H1 (cell line): ENCODE measurements at regions not wholly inside any gene's neighbourhood (a gene's known extent, or its start where the extent isn't known, plus 50 kb on each side); places are given as distances from the start of the nearest gene placed in this dataset.

Experiments
- CTCF ChIA-PET: fragments of 300-600 bp; sonication (Branson Sonifier 250); formaldehyde crosslinking; loops from one replicate; lab custom pipeline; 2021; ENCODE audit not compliant: partially characterized antibody; lab: Charles Lee
- POLR2A ChIA-PET: fragments of 300-600 bp; sonication (Branson Sonifier 250); formaldehyde crosslinking; loops from one replicate; lab custom pipeline; 2021; ENCODE audit warnings: inconsistent platforms; ENCODE audit not compliant: partially characterized antibody; lab: Charles Lee
- DNase-seq, 2 experiments: peaks; one replicate each; pipeline versions ENCODE4 v3.0.0 to v3.0.0-alpha.2; 2010 to 2022; ENCODE audit warnings: low spot score in 2 of 2, low read depth in 1 of 2, mixed read lengths in 1 of 2
- FAIRE-seq: peaks from 2 replicates; lab custom pipeline; 2011; peaks lifted over from hg19 to GRCh38; lab: Jason Lieb, UNC
- H2AFZ ChIP-seq: 2 replicates; pipeline ENCODE4 v1.8.1; 2012; ENCODE audit warnings: low read length, inconsistent platforms
- H2AK5ac ChIP-seq: 2 replicates; pipeline ENCODE4 v1.6.1; 2013; ENCODE audit warnings: low read depth, low read length
- H2BK120ac ChIP-seq: replicated peaks from 2 replicates; pipeline ENCODE3; 2013; ENCODE audit warnings: low read depth, low read length, inconsistent platforms
- H2BK12ac ChIP-seq: 2 replicates; pipeline ENCODE4 v1.6.1; 2013; ENCODE audit warnings: low read depth, low read length
- H2BK15ac ChIP-seq: 2 replicates; pipeline ENCODE4 v1.6.1; 2013; ENCODE audit warnings: low read length
- H2BK20ac ChIP-seq: 2 replicates; pipeline ENCODE4 v1.6.1; 2013; ENCODE audit warnings: low read length
- H2BK5ac ChIP-seq: 2 replicates; pipeline ENCODE4 v1.6.1; 2013; ENCODE audit warnings: low read depth, low read length
- H3K14ac ChIP-seq: 2 replicates; pipeline ENCODE4 v1.6.1; 2013; ENCODE audit warnings: inconsistent platforms; ENCODE audit not compliant: insufficient read length
- H3K18ac ChIP-seq: 2 replicates; pipeline ENCODE4 v1.6.1; 2013; ENCODE audit warnings: low read length; ENCODE audit errors: extremely low read depth
- H3K23ac ChIP-seq: 2 replicates; pipeline ENCODE4 v1.6.1; 2013; ENCODE audit warnings: inconsistent platforms; ENCODE audit not compliant: insufficient read length
- H3K23me2 ChIP-seq: 2 replicates; pipeline ENCODE4 v1.6.1; 2013; ENCODE audit warnings: low read depth, low read length
- H3K27ac ChIP-seq: 2 replicates; pipeline ENCODE4 v1.6.1; 2011; ENCODE audit warnings: low read depth, low read length, inconsistent platforms
- H3K27me3 ChIP-seq, 4 experiments: replicated peaks in 1 of 4; 1 replicate in 1 of 4; 2 replicates in 3 of 4; pipeline versions ENCODE4 v1.6.1 to v1.8.1; 2011 to 2013; ENCODE audit warnings: low read length in 3 of 4, mild to moderate bottlenecking in 3 of 4, inconsistent platforms in 2 of 4, mixed read lengths in 2 of 4, moderate library complexity in 1 of 4; ENCODE audit not compliant: control insufficient read depth in 3 of 4, insufficient read depth in 3 of 4; ENCODE audit errors: extremely low read depth in 1 of 4
- H3K36me3 ChIP-seq, 4 experiments: 2 replicates each; pipeline versions ENCODE4 v1.6.1 to v1.8.1; 2011 to 2013; ENCODE audit warnings: mild to moderate bottlenecking in 4 of 4, low read length in 3 of 4, moderate library complexity in 2 of 4, control low read depth in 1 of 4, inconsistent platforms in 1 of 4; ENCODE audit not compliant: insufficient read depth in 4 of 4, control insufficient read depth in 2 of 4
- H3K4ac ChIP-seq: replicated peaks from 2 replicates; pipeline ENCODE3; 2013; ENCODE audit warnings: low read length, low read depth, mixed read lengths, inconsistent platforms; ENCODE audit not compliant: insufficient read length
- H3K4me1 ChIP-seq, 4 experiments: replicated peaks in 1 of 4; 1 replicate in 1 of 4; 2 replicates in 3 of 4; pipeline versions ENCODE4 v1.6.1 to v1.8.1; 2011 to 2013; ENCODE audit warnings: low read length in 3 of 4, inconsistent platforms in 2 of 4, mixed read lengths in 1 of 4; ENCODE audit not compliant: insufficient read depth in 4 of 4, control insufficient read depth in 3 of 4
- H3K4me2 ChIP-seq, 2 experiments: 2 replicates each; pipeline versions ENCODE4 v1.6.1 to v1.8.1; 2011 to 2013; ENCODE audit warnings: low read depth in 2 of 2, low read length in 2 of 2, control low read depth in 1 of 2, inconsistent platforms in 1 of 2, mild to moderate bottlenecking in 1 of 2; ENCODE audit not compliant: insufficient read depth in 1 of 2
- H3K4me3 ChIP-seq, 4 experiments: fragments of 200-600, 300-600 bp in 1 of 4; sonication (generic), shearing (Covaris generic), sonication (Bioruptor Twin) in 1 of 4; 2 replicates each; pipeline versions ENCODE4 v1.5.1 to v1.8.1; 2011 to 2016; ENCODE audit warnings: low read length in 4 of 4, low read depth in 3 of 4, control low read depth in 2 of 4, inconsistent platforms in 2 of 4, mild to moderate bottlenecking in 2 of 4, mixed read lengths in 1 of 4, moderate library complexity in 1 of 4; ENCODE audit not compliant: insufficient read depth in 2 of 4; ENCODE audit errors: extremely low read depth in 1 of 4
- H3K56ac ChIP-seq: replicated peaks from 2 replicates; pipeline ENCODE3; 2013; ENCODE audit warnings: low read depth, mild to moderate bottlenecking, mixed read lengths, low read length, inconsistent platforms; ENCODE audit not compliant: insufficient read length
- H3K79me1 ChIP-seq: 2 replicates; pipeline ENCODE4 v1.6.1; 2013; ENCODE audit warnings: low read depth, low read length, control low read depth
- H3K79me2 ChIP-seq, 2 experiments: 2 replicates each; pipeline versions ENCODE4 v1.6.1 to v1.8.1; 2012 to 2013; ENCODE audit warnings: low read length in 2 of 2, mild to moderate bottlenecking in 2 of 2, inconsistent platforms in 1 of 2; ENCODE audit not compliant: insufficient read depth in 2 of 2, control insufficient read depth in 1 of 2
- H3K9ac ChIP-seq, 4 experiments: replicated peaks in 1 of 4; 1 replicate in 1 of 4; 2 replicates in 3 of 4; pipeline versions ENCODE4 v1.6.1 to v1.8.1; 2011 to 2013; ENCODE audit warnings: low read depth in 3 of 4, low read length in 3 of 4, control low read depth in 2 of 4, mild to moderate bottlenecking in 2 of 4, moderate library complexity in 2 of 4, inconsistent platforms in 1 of 4; ENCODE audit errors: extremely low read depth in 1 of 4
- H3K9me3 ChIP-seq, 2 experiments: 2 replicates each; pipeline versions ENCODE4 v1.6.1 to v1.8.1; 2012 to 2013; ENCODE audit warnings: mild to moderate bottlenecking in 2 of 2, moderate library complexity in 2 of 2, control low read depth in 1 of 2, inconsistent platforms in 1 of 2, low read depth in 1 of 2, low read length in 1 of 2, mixed read lengths in 1 of 2; ENCODE audit not compliant: insufficient read depth in 2 of 2
- H4K20me1 ChIP-seq, 2 experiments: replicated peaks in 1 of 2; 2 replicates each; pipeline versions ENCODE3 to v1.8.1; 2011 to 2013; ENCODE audit warnings: inconsistent platforms in 2 of 2, low read length in 2 of 2, mild to moderate bottlenecking in 1 of 2; ENCODE audit not compliant: insufficient read depth in 2 of 2, control insufficient read depth in 1 of 2
- H4K5ac ChIP-seq: 2 replicates; pipeline ENCODE4 v1.6.1; 2013; ENCODE audit warnings: low read length, low read depth, mixed read lengths, inconsistent platforms; ENCODE audit not compliant: insufficient read length
- H4K8ac ChIP-seq: 2 replicates; pipeline ENCODE4 v1.8.0; 2013; ENCODE audit warnings: mild to moderate bottlenecking, moderate library complexity, low read length, inconsistent platforms; ENCODE audit not compliant: insufficient read depth; ENCODE audit errors: extremely low read depth
- H4K91ac ChIP-seq: replicated peaks from 2 replicates; pipeline ENCODE3; 2013; ENCODE audit warnings: low read length, mixed read lengths, inconsistent platforms; ENCODE audit not compliant: insufficient read length
- CEBPB ChIP-seq: IDR thresholded peaks from 2 replicates; pipeline ENCODE4 v1.6.1; 2012; ENCODE audit warnings: low read depth, low read length
- GABPA ChIP-seq: IDR thresholded peaks from 2 replicates; pipeline ENCODE4 v1.6.1; 2011; ENCODE audit warnings: mild to moderate bottlenecking, low read length, moderate library complexity, borderline replicate concordance; ENCODE audit not compliant: insufficient read depth
- JUN ChIP-seq: IDR thresholded peaks from 2 replicates; pipeline ENCODE4 v1.6.1; 2011; ENCODE audit warnings: low read depth, mild to moderate bottlenecking, improper control_type of control experiment, low read length
- KDM5A ChIP-seq: fragments of 200-600 bp; IDR thresholded peaks from 2 replicates; pipeline ENCODE4 v1.7.1; 2012; ENCODE audit warnings: mild to moderate bottlenecking, low read length, inconsistent platforms, mixed read lengths
- POLR2AphosphoS5 ChIP-seq: IDR thresholded peaks from 2 replicates; pipeline ENCODE4 v1.6.1; 2011; ENCODE audit warnings: low read depth, low read length
- SIX5 ChIP-seq: IDR thresholded peaks from 2 replicates; pipeline ENCODE4 v1.6.1; 2011; ENCODE audit warnings: mild to moderate bottlenecking, low read depth, low read length
- SP4 ChIP-seq: IDR thresholded peaks from 2 replicates; pipeline ENCODE4 v1.6.1; 2012; ENCODE audit warnings: low read length, inconsistent platforms
- ZNF274 ChIP-seq: IDR thresholded peaks from 2 replicates; pipeline ENCODE4 v1.7.0; 2012; ENCODE audit warnings: low read length, borderline replicate concordance; ENCODE audit errors: extremely low read depth
- WGBS, 2 experiments: shearing (Covaris generic) in 1 of 2; methylation state at CpG; one replicate each; pipeline versions ENCODE4 v1.1.6 to v1.1.7; 2013 to 2015; ENCODE audit warnings: low lambda C conversion rate in 2 of 2, mixed read lengths in 2 of 2, inconsistent platforms in 1 of 2, low coverage in 1 of 2, missing lambda C conversion rate in 1 of 2; ENCODE audit not compliant: insufficient replicate concordance in 2 of 2, insufficient coverage in 1 of 2, insufficient read length in 1 of 2; ENCODE audit errors: extremely low coverage in 1 of 2, missing lambda C conversion rate in 1 of 2; 5-methylcytosine and 5-hydroxymethylcytosine counted together
- TF ChIP-seq, protein P1 (sequence below): IDR thresholded peaks from 2 replicates; pipeline ENCODE4 v1.6.1; 2012; ENCODE audit warnings: inconsistent platforms
- TF ChIP-seq, protein P2 (sequence below): IDR thresholded peaks from 2 replicates; pipeline ENCODE4 v1.6.1; 2011; ENCODE audit warnings: low read length, improper control_type of control experiment

DNA sequence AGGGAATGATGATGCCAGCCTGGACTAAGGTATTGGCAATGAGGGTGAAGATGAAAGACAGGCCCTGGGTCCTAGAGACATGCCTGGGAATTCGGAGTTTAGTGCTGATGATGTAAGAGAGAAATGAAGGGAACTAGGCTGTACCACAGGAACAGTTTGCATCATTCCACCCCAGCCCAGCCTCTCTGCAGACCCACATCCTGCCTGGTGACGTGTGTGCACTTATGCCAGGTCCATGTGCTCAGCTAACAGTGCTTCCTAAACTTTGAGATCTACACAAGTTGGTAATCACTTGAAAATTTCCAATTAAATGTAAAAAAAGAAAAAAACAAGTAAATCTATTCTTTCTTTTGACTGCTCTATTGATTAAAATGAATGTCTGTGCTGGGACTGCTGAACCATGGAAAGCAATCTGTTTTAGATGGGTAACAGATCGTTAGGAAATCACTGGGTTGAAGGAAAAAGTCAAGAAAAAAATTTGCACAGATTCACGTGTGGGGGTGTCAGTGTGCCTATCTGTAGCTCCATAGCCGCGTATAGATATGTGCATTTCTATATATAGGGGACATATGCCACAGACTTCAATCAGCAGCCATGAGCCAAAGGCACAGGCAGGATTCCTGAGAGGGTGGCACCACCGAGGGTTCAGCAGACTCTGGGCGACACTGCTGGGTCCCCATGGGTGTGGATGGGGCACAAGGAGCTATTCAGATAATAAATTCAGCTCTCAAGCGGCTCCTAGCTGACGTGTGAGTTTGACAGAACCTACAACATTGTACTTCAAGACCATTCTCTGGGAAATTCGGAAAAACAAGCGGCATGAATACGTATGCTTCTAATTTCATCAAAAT, 131.1 kb upstream of the OPCML start:
- Histone ChIP-seq H3K79me1 (no peaks in the 10 kb centered on the region), H3K9ac (no peak overlapping the region), H3K27ac (no peak overlapping the region), H3K23ac (no peak overlapping the region), H2BK20ac (no peak overlapping the region), H3K9me3 (no peaks in the 10 kb centered on the region), H4K91ac (no peak overlapping the region), H4K5ac (no peak overlapping the region), H2BK15ac (no peak overlapping the region), H3K4me1 (peaks cover 10 to 20% (median 12%) of the 10 kb centered on the region in 4 experiments), H2AFZ (no peak overlapping the region), H3K14ac (no peak overlapping the region), H3K79me2 (no peaks in the 10 kb centered on the region), H2AK5ac (0 out of 2 replicates have a peak overlapping the region, but pooled peaks have one; percentile 16), H3K4me2 (no peak overlapping the region), H2BK5ac (no peak overlapping the region), H4K20me1 (no peaks in the 10 kb centered on the region), H3K4me3 (no peak overlapping the region), H3K36me3 (no peaks in the 10 kb centered on the region), H3K56ac (no peak overlapping the region), H3K18ac (no peak overlapping the region), H2BK120ac (no peak overlapping the region), H2BK12ac (no peak overlapping the region), H3K4ac (no peak overlapping the region), H4K8ac (no peak overlapping the region), H3K27me3 (no peaks in the 10 kb centered on the region), H3K23me2 (peaks cover 1% of the 10 kb centered on the region; the same call in 1 of the 2 replicates)
- 89% methylated on average over 13 of the region's 13 CpGs; no CpG with 5 or more reads in 1 of the 2 experiments for WGBS, 2 experiments
- POLR2A ChIA-PET = interaction anchor here (0.6 kb wide), 1 partner anchor 1681 kb away, joined by 3 read pairs; no protein-coding TSS in a partner anchor
- DNase-seq (no peak), FAIRE-seq (no peak)
- CTCF ChIA-PET = interaction anchor here (0.6 to 1.5 kb wide), 7 partner anchors 19 to 585 kb away, joined by 3 to 4 read pairs (median 3); no protein-coding TSS in a partner anchor
- TF ChIP-seq SP4 = no peak
- no peak for TF ChIP-seq POLR2AphosphoS5
- no peak for TF ChIP-seq ZNF274
- TF ChIP-seq JUN = no peak
- TF ChIP-seq CEBPB = no peak
- TF ChIP-seq, protein P1, sequence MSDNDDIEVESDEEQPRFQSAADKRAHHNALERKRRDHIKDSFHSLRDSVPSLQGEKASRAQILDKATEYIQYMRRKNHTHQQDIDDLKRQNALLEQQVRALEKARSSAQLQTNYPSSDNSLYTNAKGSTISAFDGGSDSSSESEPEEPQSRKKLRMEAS = no peak
- TF ChIP-seq SIX5 = no peak
- TF ChIP-seq, protein P2, sequence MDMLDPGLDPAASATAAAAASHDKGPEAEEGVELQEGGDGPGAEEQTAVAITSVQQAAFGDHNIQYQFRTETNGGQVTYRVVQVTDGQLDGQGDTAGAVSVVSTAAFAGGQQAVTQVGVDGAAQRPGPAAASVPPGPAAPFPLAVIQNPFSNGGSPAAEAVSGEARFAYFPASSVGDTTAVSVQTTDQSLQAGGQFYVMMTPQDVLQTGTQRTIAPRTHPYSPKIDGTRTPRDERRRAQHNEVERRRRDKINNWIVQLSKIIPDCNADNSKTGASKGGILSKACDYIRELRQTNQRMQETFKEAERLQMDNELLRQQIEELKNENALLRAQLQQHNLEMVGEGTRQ = no peak
- TF ChIP-seq GABPA = no peak
- no peak for TF ChIP-seq KDM5A
